Inflammatory macrophage (primary cell): ENCODE measurements at regions not wholly inside any gene's neighbourhood (a gene's known extent, or its start where the extent isn't known, plus 50 kb on each side); places are given as distances from the start of the nearest gene placed in this dataset.
"Not testable (repeated sequence)": the region's sequence is repeated elsewhere in the genome, so short reads cannot be mapped to it uniquely, and the experiment has no call there.

Experiments used
- DNase-seq, 2 donors: peaks; one replicate each; pipeline ENCODE4 v3.0.0-alpha.2; 2020 to 2022

GRCh38 chr9:75798505-75798904 is 92.0 kb upstream of the PCSK5 start:
- DNase-seq = no peak

- no peak for DNase-seq
Observed at GRCh38 chr9:75803130-75803529, 87.3 kb upstream of the PCSK5 start.

- no peak for DNase-seq
Observed at GRCh38 chr9:75810063-75810462, 80.4 kb upstream of the PCSK5 start.

- no peak for DNase-seq
Observed at GRCh38 chr9:75811692-75812091, 78.8 kb upstream of the PCSK5 start.

- peak; percentile 51 to 86 for DNase-seq
Observed at GRCh38 chr9:75812141-75812540, 78.3 kb upstream of the PCSK5 start.

- no peak for DNase-seq
Observed at GRCh38 chr9:75814667-75815066, 75.8 kb upstream of the PCSK5 start.

- not testable (repeated sequence) for DNase-seq
Observed at GRCh38 chr9:75820471-75821115, 69.9 kb upstream of the PCSK5 start.

GRCh38 chr9:75823151-75823550 is 67.3 kb upstream of the PCSK5 start:
- no peak for DNase-seq

- DNase-seq = no peak
Observed at GRCh38 chr9:75824816-75825568, 65.5 kb upstream of the PCSK5 start.

GRCh38 chr9:75826314-75826713 is 64.2 kb upstream of the PCSK5 start:
- DNase-seq = no peak

GRCh38 chr9:75830303-75830702 is 60.2 kb upstream of the PCSK5 start:
- DNase-seq = no peak

- DNase-seq = no peak
Observed at GRCh38 chr9:75833778-75834177, 56.7 kb upstream of the PCSK5 start.

GRCh38 chr9:75834878-75835277 is 55.6 kb upstream of the PCSK5 start:
- no peak for DNase-seq
